ENCODE measurements at regions not wholly inside any gene's neighbourhood (a gene's known extent, or its start where the extent isn't known, plus 50 kb on each side); places are given as distances from the start of the nearest gene placed in this dataset. TPM values are rescaled to one million over a fixed set of nuclear protein-coding genes. Genes with fewer than 3 reads are reported as not detected.

DNA sequence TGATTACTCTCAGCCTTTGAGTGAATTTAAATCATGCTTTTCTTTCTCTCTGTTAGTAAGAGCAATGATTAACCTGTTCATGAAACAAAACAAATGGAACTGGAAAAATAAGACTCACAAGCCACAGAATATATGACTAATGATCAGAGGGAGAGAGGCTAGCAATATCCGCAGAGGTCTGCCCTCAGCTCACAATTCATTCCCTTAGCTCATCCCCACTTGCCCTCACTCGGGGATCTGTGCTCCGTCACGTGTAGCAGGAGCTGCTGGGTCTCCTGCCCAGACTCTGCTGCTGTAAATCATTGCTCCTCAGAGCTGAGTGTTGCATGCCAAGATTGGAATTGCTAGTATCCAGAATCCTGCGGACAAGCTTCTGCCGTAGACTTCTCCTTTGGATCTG is 53.1 kb upstream of the GNG2 start (continued):
- TF ChIP-seq MEF2A (IDR thresholded peaks at IDR 0.05; ENCODE audit: insufficient read depth, low read depth, low read length): no peak
- TF ChIP-seq NR2C2 (IDR thresholded peaks at IDR 0.05; ENCODE audit: borderline replicate concordance, control insufficient read depth, insufficient read length, low read depth): no peak
- TF ChIP-seq BHLHE40 (IDR thresholded peaks at IDR 0.05; ENCODE audit: borderline replicate concordance in 1 of 2, low read depth in 2 of 2, low read length in 1 of 2): no peak
- TF ChIP-seq SMAD1 (IDR thresholded peaks at IDR 0.05; ENCODE audit: low read depth, partially characterized antibody): no peak
- TF ChIP-seq, protein P1, sequence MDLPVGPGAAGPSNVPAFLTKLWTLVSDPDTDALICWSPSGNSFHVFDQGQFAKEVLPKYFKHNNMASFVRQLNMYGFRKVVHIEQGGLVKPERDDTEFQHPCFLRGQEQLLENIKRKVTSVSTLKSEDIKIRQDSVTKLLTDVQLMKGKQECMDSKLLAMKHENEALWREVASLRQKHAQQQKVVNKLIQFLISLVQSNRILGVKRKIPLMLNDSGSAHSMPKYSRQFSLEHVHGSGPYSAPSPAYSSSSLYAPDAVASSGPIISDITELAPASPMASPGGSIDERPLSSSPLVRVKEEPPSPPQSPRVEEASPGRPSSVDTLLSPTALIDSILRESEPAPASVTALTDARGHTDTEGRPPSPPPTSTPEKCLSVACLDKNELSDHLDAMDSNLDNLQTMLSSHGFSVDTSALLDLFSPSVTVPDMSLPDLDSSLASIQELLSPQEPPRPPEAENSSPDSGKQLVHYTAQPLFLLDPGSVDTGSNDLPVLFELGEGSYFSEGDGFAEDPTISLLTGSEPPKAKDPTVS (IDR thresholded peaks at IDR 0.05; ENCODE audit: low read depth, low read length): no peak

Small RNA genes in the stretch of these regions (small RNA-seq; reads per million reads assigned to genes)
- not detected for gene AL079307.3

All from GM12878 (cell line).